HG02943 (cell line): ENCODE measurements at regions not wholly inside any gene's neighbourhood (a gene's known extent, or its start where the extent isn't known, plus 50 kb on each side); places are given as distances from the start of the nearest gene placed in this dataset.
"Not testable (repeated sequence)": the region's sequence is repeated elsewhere in the genome, so short reads cannot be mapped to it uniquely, and the experiment has no call there.

Experiments
- ATAC-seq: cut with Tn5 transposase; IDR thresholded peaks from one replicate; pipeline ENCODE4 v1.9.1; 2021; ENCODE audit warnings: mild to moderate bottlenecking, low read depth, moderate library complexity; ENCODE audit not compliant: unreplicated experiment

GRCh38 chr2:137873536-137874244, 90.6 kb upstream of the HNMT start:
- ATAC-seq: no peak

- no peak for ATAC-seq
Measured at GRCh38 chr2:137879121-137879520, 85.2 kb upstream of the HNMT start.

GRCh38 chr2:137881711-137882110, 82.6 kb upstream of the HNMT start:
- no peak for ATAC-seq

- ATAC-seq: no peak
Measured at GRCh38 chr2:137886083-137886831, 78.0 kb upstream of the HNMT start.

GRCh38 chr2:137888845-137889244, 75.4 kb upstream of the HNMT start:
- ATAC-seq: no peak

- no peak for ATAC-seq
Measured at GRCh38 chr2:137892739-137893138, 71.5 kb upstream of the HNMT start.

GRCh38 chr2:137893145-137893544, 71.1 kb upstream of the HNMT start:
- ATAC-seq: no peak

GRCh38 chr2:137896467-137896866, 67.8 kb upstream of the HNMT start:
- ATAC-seq: no peak

- no peak for ATAC-seq
Measured at GRCh38 chr2:137897082-137897481, 67.2 kb upstream of the HNMT start.

GRCh38 chr2:137900421-137901141, 63.7 kb upstream of the HNMT start:
- no peak for ATAC-seq

GRCh38 chr2:137910641-137911040, 53.6 kb upstream of the HNMT start:
- ATAC-seq: no peak

- ATAC-seq: no peak
Measured at GRCh38 chr2:137912371-137912770, 51.9 kb upstream of the HNMT start.

GRCh38 chr2:137913169-137913568, 51.1 kb upstream of the HNMT start:
- ATAC-seq: no peak

- ATAC-seq: not testable (repeated sequence)
Measured at GRCh38 chr2:137913648-137914047, 50.6 kb upstream of the HNMT start.
